Gastroesophageal sphincter (tissue), 3 donors: ENCODE measurements at regions not wholly inside any gene's neighbourhood (a gene's known extent, or its start where the extent isn't known, plus 50 kb on each side); places are given as distances from the start of the nearest gene placed in this dataset.

Experiments used
- EP300 ChIP-seq: sonication (generic); formaldehyde crosslinking; IDR thresholded peaks from one replicate; pipeline ENCODE4 v1.6.1; 2017; ENCODE audit warnings: antibody characterized with exemption, mild to moderate bottlenecking
- POLR2A ChIP-seq, 2 donors: fragments of 450-650 bp; IDR thresholded peaks; one replicate each; pipeline ENCODE4 v1.6.1; 2017; ENCODE audit warnings: antibody characterized with exemption in 2 of 2, mild to moderate bottlenecking in 2 of 2, moderate library complexity in 1 of 2
- TF ChIP-seq, protein P1 (sequence below), 4 experiments: fragments of 200-600 bp in 2 of 4; fragments of 450-650 bp in 2 of 4; sonication (generic) in 1 of 4; IDR thresholded peaks; one replicate each; pipeline ENCODE4 v1.5.1; 2017 to 2019; ENCODE audit warnings: antibody characterized with exemption in 4 of 4, mild to moderate bottlenecking in 2 of 4, moderate library complexity in 2 of 4

DNA sequence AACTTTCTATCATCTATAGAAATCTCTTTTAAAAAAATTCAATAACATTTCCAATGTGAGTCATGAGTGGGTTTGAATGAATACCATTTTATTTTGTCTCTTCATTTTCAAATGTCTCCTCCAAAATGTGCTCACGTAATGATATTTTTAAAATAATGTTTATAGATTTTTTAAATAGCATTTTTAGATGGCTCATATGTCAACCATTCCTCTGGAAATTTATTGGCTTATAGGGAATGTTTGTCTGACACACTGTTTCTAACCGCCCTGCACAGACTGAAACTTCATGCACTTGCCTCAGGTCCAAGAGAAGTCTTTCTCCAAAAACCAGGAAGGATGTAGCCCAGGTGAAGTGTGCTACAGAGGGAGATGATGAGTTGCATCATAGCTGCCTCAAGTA lies 88.8 kb upstream of the PLEKHG7 start:
- TF ChIP-seq, protein P1, sequence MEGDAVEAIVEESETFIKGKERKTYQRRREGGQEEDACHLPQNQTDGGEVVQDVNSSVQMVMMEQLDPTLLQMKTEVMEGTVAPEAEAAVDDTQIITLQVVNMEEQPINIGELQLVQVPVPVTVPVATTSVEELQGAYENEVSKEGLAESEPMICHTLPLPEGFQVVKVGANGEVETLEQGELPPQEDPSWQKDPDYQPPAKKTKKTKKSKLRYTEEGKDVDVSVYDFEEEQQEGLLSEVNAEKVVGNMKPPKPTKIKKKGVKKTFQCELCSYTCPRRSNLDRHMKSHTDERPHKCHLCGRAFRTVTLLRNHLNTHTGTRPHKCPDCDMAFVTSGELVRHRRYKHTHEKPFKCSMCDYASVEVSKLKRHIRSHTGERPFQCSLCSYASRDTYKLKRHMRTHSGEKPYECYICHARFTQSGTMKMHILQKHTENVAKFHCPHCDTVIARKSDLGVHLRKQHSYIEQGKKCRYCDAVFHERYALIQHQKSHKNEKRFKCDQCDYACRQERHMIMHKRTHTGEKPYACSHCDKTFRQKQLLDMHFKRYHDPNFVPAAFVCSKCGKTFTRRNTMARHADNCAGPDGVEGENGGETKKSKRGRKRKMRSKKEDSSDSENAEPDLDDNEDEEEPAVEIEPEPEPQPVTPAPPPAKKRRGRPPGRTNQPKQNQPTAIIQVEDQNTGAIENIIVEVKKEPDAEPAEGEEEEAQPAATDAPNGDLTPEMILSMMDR (IDR thresholded peaks at IDR 0.05) = no peak
- TF ChIP-seq POLR2A (IDR thresholded peaks at IDR 0.05) (no peak), EP300 (no peak)
